Esophagus muscularis mucosa (tissue), 4 donors: ENCODE measurements at regions not wholly inside any gene's neighbourhood (a gene's known extent, or its start where the extent isn't known, plus 50 kb on each side); places are given as distances from the start of the nearest gene placed in this dataset.

Experiments
- CTCF ChIP-seq, 3 experiments: fragments of 200-600 bp in 2 of 3; fragments of 450-650 bp in 1 of 3; sonication (generic) in 2 of 3; IDR thresholded peaks; one replicate each; pipeline ENCODE4 v1.5.1; 2017 to 2019; ENCODE audit warnings: antibody characterized with exemption in 3 of 3, mild to moderate bottlenecking in 2 of 3, moderate library complexity in 1 of 3
- EP300 ChIP-seq: sonication (generic); formaldehyde crosslinking; IDR thresholded peaks from one replicate; pipeline ENCODE4 v1.6.1; 2017; ENCODE audit warnings: antibody characterized with exemption
- POLR2A ChIP-seq: fragments of 450-650 bp; IDR thresholded peaks from one replicate; pipeline ENCODE4 v1.6.1; 2017; ENCODE audit warnings: antibody characterized with exemption, moderate library complexity, mild to moderate bottlenecking, low read depth
- POLR2AphosphoS5 ChIP-seq, 2 donors: sonication (generic); formaldehyde crosslinking; IDR thresholded peaks; one replicate each; pipeline ENCODE4 v1.6.1; 2017; ENCODE audit warnings: antibody characterized with exemption in 2 of 2

- TF ChIP-seq POLR2A: no peak
- TF ChIP-seq CTCF (IDR thresholded peaks at IDR 0.05): no peak
- no peak for TF ChIP-seq EP300
- no peak for TF ChIP-seq POLR2AphosphoS5 (IDR thresholded peaks at IDR 0.05)
These were observed 174.9 kb downstream of the NR4A2 start for GRCh38 chr2:156157670-156158069.
